OCI-LY1 (cell line): ENCODE measurements at regions not wholly inside any gene's neighbourhood (a gene's known extent, or its start where the extent isn't known, plus 50 kb on each side); places are given as distances from the start of the nearest gene placed in this dataset.

Experiments used
- EZH2 ChIP-seq: fragments of 200-600 bp; sonication (generic), shearing (Covaris generic); IDR thresholded peaks from 2 replicates; pipeline ENCODE4 v1.8.0; 2017; ENCODE audit warnings: borderline replicate concordance, mixed run types, mild to moderate bottlenecking, antibody characterized with exemption, low read length, moderate library complexity, mixed read lengths
- TF ChIP-seq, protein P1 (sequence below): fragments of 200-600 bp; sonication (generic), shearing (Covaris generic); IDR thresholded peaks from 2 replicates; pipeline ENCODE4 v1.5.1; 2017; ENCODE audit warnings: mild to moderate bottlenecking, antibody characterized with exemption, low read length, moderate library complexity, mixed read lengths

DNA sequence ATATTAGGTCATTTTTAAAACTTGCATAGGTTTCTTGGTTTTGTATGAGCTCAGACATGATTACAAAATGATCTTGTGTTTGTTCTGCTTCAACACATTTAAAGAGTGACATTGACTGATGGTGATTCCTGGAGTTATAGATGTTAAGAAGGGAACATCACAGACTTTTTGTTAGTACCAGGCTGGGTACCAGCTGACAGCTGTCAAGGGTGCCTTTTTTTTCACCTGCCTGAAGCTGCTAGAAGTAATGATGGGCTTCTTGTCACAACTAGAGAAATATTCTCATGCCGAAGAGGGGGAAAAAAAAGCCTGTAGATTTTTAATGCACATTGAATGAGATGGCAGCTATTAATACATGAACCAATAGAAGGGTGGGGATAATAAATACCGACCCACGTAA is 226.6 kb upstream of the TRAM1L1 start:
- TF ChIP-seq, protein P1, sequence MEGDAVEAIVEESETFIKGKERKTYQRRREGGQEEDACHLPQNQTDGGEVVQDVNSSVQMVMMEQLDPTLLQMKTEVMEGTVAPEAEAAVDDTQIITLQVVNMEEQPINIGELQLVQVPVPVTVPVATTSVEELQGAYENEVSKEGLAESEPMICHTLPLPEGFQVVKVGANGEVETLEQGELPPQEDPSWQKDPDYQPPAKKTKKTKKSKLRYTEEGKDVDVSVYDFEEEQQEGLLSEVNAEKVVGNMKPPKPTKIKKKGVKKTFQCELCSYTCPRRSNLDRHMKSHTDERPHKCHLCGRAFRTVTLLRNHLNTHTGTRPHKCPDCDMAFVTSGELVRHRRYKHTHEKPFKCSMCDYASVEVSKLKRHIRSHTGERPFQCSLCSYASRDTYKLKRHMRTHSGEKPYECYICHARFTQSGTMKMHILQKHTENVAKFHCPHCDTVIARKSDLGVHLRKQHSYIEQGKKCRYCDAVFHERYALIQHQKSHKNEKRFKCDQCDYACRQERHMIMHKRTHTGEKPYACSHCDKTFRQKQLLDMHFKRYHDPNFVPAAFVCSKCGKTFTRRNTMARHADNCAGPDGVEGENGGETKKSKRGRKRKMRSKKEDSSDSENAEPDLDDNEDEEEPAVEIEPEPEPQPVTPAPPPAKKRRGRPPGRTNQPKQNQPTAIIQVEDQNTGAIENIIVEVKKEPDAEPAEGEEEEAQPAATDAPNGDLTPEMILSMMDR, result no peak
- no peak for TF ChIP-seq EZH2
